Neural progenitor cell (in vitro differentiated cells): ENCODE measurements at regions not wholly inside any gene's neighbourhood (a gene's known extent, or its start where the extent isn't known, plus 50 kb on each side); places are given as distances from the start of the nearest gene placed in this dataset.

Source experiments
- DNase-seq: peaks from one replicate; pipeline ENCODE4 v3.0.0-alpha.2; 2016; ENCODE audit warnings: low spot score
- H2AFZ ChIP-seq: fragments of 200-600 bp; sonication (generic); replicated peaks from 2 replicates; pipeline ENCODE4 v1.6.1; 2016; ENCODE audit warnings: antibody characterized with exemption
- H3F3A ChIP-seq: fragments of 200-600 bp; sonication (generic); 2 replicates; pipeline ENCODE4 v1.6.1; 2016; ENCODE audit warnings: antibody characterized with exemption, low read depth
- H3K27ac ChIP-seq: fragments of 200-600 bp; sonication (generic); 2 replicates; pipeline ENCODE4 v1.5.1; 2016; ENCODE audit warnings: mild to moderate bottlenecking
- H3K27me3 ChIP-seq: fragments of 200-600 bp; sonication (generic); 2 replicates; pipeline ENCODE4 v1.6.1; 2016; ENCODE audit warnings: mild to moderate bottlenecking, moderate library complexity
- H3K36me3 ChIP-seq: fragments of 200-600 bp; sonication (generic); 2 replicates; pipeline ENCODE4 v1.5.1; 2016
- H3K4me1 ChIP-seq: fragments of 200-600 bp; sonication (generic); 2 replicates; pipeline ENCODE4 v1.6.1; 2016; ENCODE audit warnings: mixed run types
- H3K4me2 ChIP-seq: fragments of 200-600 bp; sonication (generic); 2 replicates; pipeline ENCODE4 v1.6.1; 2016
- H3K4me3 ChIP-seq: fragments of 200-600 bp; sonication (generic); 2 replicates; pipeline ENCODE4 v1.5.1; 2016
- H3K79me2 ChIP-seq: fragments of 200-600 bp; sonication (generic); 2 replicates; pipeline ENCODE4 v1.6.1; 2016; ENCODE audit warnings: low read depth
- H3K9ac ChIP-seq: fragments of 200-600 bp; sonication (generic); 2 replicates; pipeline ENCODE4 v1.6.1; 2016
- H3K9me3 ChIP-seq: fragments of 200-600 bp; sonication (generic); 2 replicates; pipeline ENCODE4 v1.5.1; 2016; ENCODE audit warnings: low read depth
- H4K20me1 ChIP-seq: fragments of 200-600 bp; sonication (generic); 2 replicates; pipeline ENCODE4 v1.6.1; 2016; ENCODE audit warnings: low read depth
- H3K27ac Mint-ChIP-seq: 3 replicates; pipeline ENCODE4 v1.8.0; 2021; ENCODE audit warnings: mixed read lengths
- H3K27me3 Mint-ChIP-seq: 2 replicates; pipeline ENCODE4 v1.8.0; 2022; ENCODE audit warnings: low read depth, mild to moderate bottlenecking, inconsistent platforms, moderate library complexity, mixed read lengths; ENCODE audit not compliant: insufficient read depth
- H3K36me3 Mint-ChIP-seq: 3 replicates; pipeline ENCODE4 v1.8.0; 2021; ENCODE audit warnings: mixed read lengths
- H3K4me1 Mint-ChIP-seq: 3 replicates; pipeline ENCODE4 v1.8.0; 2021; ENCODE audit warnings: mixed read lengths
- H3K4me3 Mint-ChIP-seq: 3 replicates; pipeline ENCODE4 v1.8.0; 2021; ENCODE audit warnings: mild to moderate bottlenecking, moderate library complexity, mixed read lengths
- H3K9me3 Mint-ChIP-seq: 3 replicates; pipeline ENCODE4 v1.8.0; 2020; ENCODE audit warnings: mixed read lengths
- CTCF ChIP-seq: fragments of 200-600 bp; sonication (generic); IDR thresholded peaks from 2 replicates; pipeline ENCODE4 v1.5.1; 2017; ENCODE audit warnings: antibody characterized with exemption, mild to moderate bottlenecking
- EZH2 ChIP-seq: fragments of 200-600 bp; sonication (generic); IDR thresholded peaks from 2 replicates; pipeline ENCODE4 v1.6.1; 2017; ENCODE audit warnings: antibody characterized with exemption, mild to moderate bottlenecking, moderate library complexity
- EZH2phosphoT487 ChIP-seq: fragments of 200-600 bp; sonication (generic); IDR thresholded peaks from 2 replicates; pipeline ENCODE4 v1.6.1; 2017; ENCODE audit warnings: antibody characterized with exemption

DNA sequence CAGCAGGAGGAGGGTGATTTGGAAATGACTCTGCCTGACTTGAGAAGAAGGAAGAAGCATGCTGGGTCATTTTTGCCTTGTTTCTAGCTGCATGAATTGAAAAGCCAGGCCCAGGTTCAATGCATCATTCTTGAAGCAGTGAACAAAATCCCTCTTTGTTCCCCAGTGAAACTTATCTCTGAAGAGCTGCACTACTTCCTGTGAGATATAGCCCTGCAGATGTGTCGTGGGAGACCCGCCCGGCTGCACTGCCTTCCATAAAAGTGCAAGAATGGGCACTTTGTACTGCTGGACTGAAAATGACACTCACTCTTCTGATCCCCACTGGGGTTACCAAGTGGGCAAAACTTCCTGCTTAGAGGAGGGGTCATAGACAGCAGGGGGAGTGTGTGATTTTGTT lies 249.2 kb upstream of the NFIA start:
- H3K9ac ChIP-seq: no peak overlapping the region
- H3K36me3 ChIP-seq: no peaks in the 10 kb centered on the region
- Mint-ChIP-seq H3K4me3 (no peak overlapping the region), H3K27ac (peak overlapping the region; percentile 14), H3K4me1 (peaks cover 10% of the 10 kb centered on the region), H3K27me3 (no peaks in the 10 kb centered on the region), H3K9me3 (peaks cover 2% of the 10 kb centered on the region), H3K36me3 (no peaks in the 10 kb centered on the region)
- TF ChIP-seq EZH2: no peak
- no peak for TF ChIP-seq CTCF
- TF ChIP-seq EZH2phosphoT487: no peak
- H3F3A ChIP-seq: no peaks in the 10 kb centered on the region
- H3K4me3 ChIP-seq: no peak overlapping the region
- H3K4me1 ChIP-seq: no peaks in the 10 kb centered on the region
- no peaks in the 10 kb centered on the region for H3K9me3 ChIP-seq
- no peak for DNase-seq
- H4K20me1 ChIP-seq: no peaks in the 10 kb centered on the region
- no peaks in the 10 kb centered on the region for H3K27me3 ChIP-seq
- no peak overlapping the region for H3K4me2 ChIP-seq
- no peaks in the 10 kb centered on the region for H3K79me2 ChIP-seq
- H3K27ac ChIP-seq: no peak overlapping the region
- no peak overlapping the region for H2AFZ ChIP-seq

DNA sequence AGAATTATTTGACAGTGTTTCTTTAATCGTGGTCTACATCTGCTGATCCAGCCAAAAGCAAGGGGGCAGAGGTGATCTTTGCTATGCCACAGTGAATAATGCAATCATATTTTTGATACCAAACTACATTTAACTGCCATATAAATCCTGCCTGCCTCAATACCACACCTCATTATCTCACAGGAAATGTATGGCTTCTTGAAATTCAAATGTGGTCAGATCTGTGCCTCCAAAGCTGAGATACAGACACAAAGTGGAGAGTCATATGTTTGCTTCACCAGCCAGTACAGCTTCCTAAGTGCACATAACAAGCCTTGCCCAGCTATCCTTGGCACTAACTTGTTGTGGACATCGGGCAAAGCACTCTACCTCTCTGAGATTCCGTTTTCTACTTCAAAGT lies 250.0 kb upstream of the NFIA start:
- Histone ChIP-seq H3K4me1 (no peaks in the 10 kb centered on the region), H3K27ac (no peak overlapping the region), H3K4me3 (no peak overlapping the region), H4K20me1 (no peaks in the 10 kb centered on the region), H3F3A (no peaks in the 10 kb centered on the region), H3K9me3 (no peaks in the 10 kb centered on the region), H3K27me3 (no peaks in the 10 kb centered on the region), H3K9ac (no peak overlapping the region), H3K79me2 (no peaks in the 10 kb centered on the region), H2AFZ (no peak overlapping the region), H3K4me2 (no peak overlapping the region), H3K36me3 (no peaks in the 10 kb centered on the region)
- H3K27ac Mint-ChIP-seq: no peak overlapping the region
- peaks cover 2% of the 10 kb centered on the region for H3K36me3 Mint-ChIP-seq
- peaks cover 10% of the 10 kb centered on the region for H3K4me1 Mint-ChIP-seq
- H3K9me3 Mint-ChIP-seq: peaks cover 2% of the 10 kb centered on the region
- no peak for TF ChIP-seq CTCF
- no peak for TF ChIP-seq EZH2
- no peak for TF ChIP-seq EZH2phosphoT487
- no peaks in the 10 kb centered on the region for H3K27me3 Mint-ChIP-seq
- DNase-seq: no peak
- H3K4me3 Mint-ChIP-seq: no peak overlapping the region

GRCh38 chr1:60831780-60832179 lies 250.6 kb upstream of the NFIA start:
- H3K27me3 Mint-ChIP-seq: no peaks in the 10 kb centered on the region
- Histone ChIP-seq H2AFZ (no peak overlapping the region), H3K4me3 (no peak overlapping the region), H3K4me1 (no peaks in the 10 kb centered on the region), H3K9me3 (no peaks in the 10 kb centered on the region), H3F3A (no peaks in the 10 kb centered on the region), H3K9ac (no peak overlapping the region), H3K36me3 (no peaks in the 10 kb centered on the region), H3K27ac (no peak overlapping the region), H3K27me3 (no peaks in the 10 kb centered on the region), H3K79me2 (no peaks in the 10 kb centered on the region), H3K4me2 (no peak overlapping the region), H4K20me1 (no peaks in the 10 kb centered on the region)
- peaks cover 4% of the 10 kb centered on the region for H3K9me3 Mint-ChIP-seq
- TF ChIP-seq EZH2phosphoT487 (no peak), CTCF (no peak), EZH2 (no peak)
- H3K4me3 Mint-ChIP-seq: no peak overlapping the region
- DNase-seq: no peak
- peaks cover 2% of the 10 kb centered on the region for H3K36me3 Mint-ChIP-seq
- peaks cover 10% of the 10 kb centered on the region for H3K4me1 Mint-ChIP-seq
- H3K27ac Mint-ChIP-seq: no peak overlapping the region

- Histone ChIP-seq H3K79me2 (no peaks in the 10 kb centered on the region), H3K9ac (no peak overlapping the region), H3K4me1 (no peaks in the 10 kb centered on the region), H3K4me2 (no peak overlapping the region), H3F3A (no peaks in the 10 kb centered on the region), H3K27me3 (no peaks in the 10 kb centered on the region), H3K4me3 (no peak overlapping the region), H4K20me1 (no peaks in the 10 kb centered on the region), H3K27ac (no peak overlapping the region), H3K36me3 (no peaks in the 10 kb centered on the region), H3K9me3 (no peaks in the 10 kb centered on the region), H2AFZ (no peak overlapping the region)
- TF ChIP-seq CTCF (no peak), EZH2 (no peak), EZH2phosphoT487 (no peak)
- H3K36me3 Mint-ChIP-seq: peaks cover 2% of the 10 kb centered on the region
- H3K4me1 Mint-ChIP-seq: peaks cover 10% of the 10 kb centered on the region
- H3K27me3 Mint-ChIP-seq: no peaks in the 10 kb centered on the region
- no peak for DNase-seq
- H3K27ac Mint-ChIP-seq: no peak overlapping the region
- peaks cover 5% of the 10 kb centered on the region for H3K9me3 Mint-ChIP-seq
- no peak overlapping the region for H3K4me3 Mint-ChIP-seq
Observed at GRCh38 chr1:60828944-60829343, 253.4 kb upstream of the NFIA start.
